K562 (cell line): ENCODE measurements at regions not wholly inside any gene's neighbourhood (a gene's known extent, or its start where the extent isn't known, plus 50 kb on each side); places are given as distances from the start of the nearest gene placed in this dataset.

Experiments used
- ATAC-seq: fragments of 200-7000 bp; cut with Tn5 transposase; 3 replicates; pipeline ENCODE4 v1.9.1; 2020; ENCODE audit warnings: moderate library complexity
- BruUV-seq: library from RNA; stranded (reverse); fragments of 400-500 nt; replicated peaks from 2 replicates; lab custom pipeline; 2021; lab: Mats Ljungman, UMichigan
- CTCF ChIA-PET: fragments of 300-600 bp; formaldehyde crosslinking; extraction: SDS; loops from one replicate; lab custom pipeline; 2021; ENCODE audit warnings: low intra/inter-chr PET ratio; lab: Yijun Ruan, JAX
- POLR2A ChIA-PET: fragments of 300-600, 350-650 bp; sonication (Branson Sonifier 250); formaldehyde crosslinking; extraction: SDS; loops from one replicate; lab custom pipeline; 2021; ENCODE audit warnings: antibody characterized with exemption, inconsistent platforms; lab: Yijun Ruan, JAX
- DNase-seq, 4 experiments: peaks; one replicate each; pipeline versions ENCODE4 v3.0.0 to v3.0.0-alpha.2; 2011 to 2018; ENCODE audit warnings: low spot score in 3 of 4, mixed read lengths in 3 of 4; ENCODE audit errors: extremely low read depth in 1 of 4
- FAIRE-seq: peaks from 2 replicates; lab custom pipeline; 2011; peaks lifted over from hg19 to GRCh38; lab: Jason Lieb, UNC
- H2AFZ ChIP-seq: 2 replicates; pipeline ENCODE4 v1.6.0; 2011; ENCODE audit warnings: low read depth, low read length, control low read depth, inconsistent platforms
- H3K27ac ChIP-seq: fragments of 200-600 bp; 3 replicates; pipeline ENCODE4 v1.8.0; 2011; ENCODE audit warnings: low read depth, mild to moderate bottlenecking, control low read depth, inconsistent platforms, low read length, moderate library complexity, mixed read lengths; ENCODE audit errors: extremely low read depth
- H3K27me3 ChIP-seq, 2 experiments: fragments of 300-600 bp in 1 of 2; 2 replicates in 1 of 2; 3 replicates in 1 of 2; pipeline versions ENCODE4 v1.6.0 to v1.8.0; 2011; ENCODE audit warnings: inconsistent platforms in 2 of 2, low read length in 2 of 2, mild to moderate bottlenecking in 1 of 2, mixed read lengths in 1 of 2, moderate library complexity in 1 of 2; ENCODE audit not compliant: control insufficient read depth in 2 of 2, insufficient read depth in 2 of 2
- H3K36me3 ChIP-seq: fragments of 300-600 bp; 3 replicates; pipeline ENCODE4 v1.8.0; 2011; ENCODE audit warnings: mild to moderate bottlenecking, low read length, inconsistent platforms; ENCODE audit not compliant: control insufficient read depth, insufficient read depth
- H3K4me1 ChIP-seq, 2 experiments: fragments of 200-600 bp in 1 of 2; replicated peaks in 1 of 2; 2 replicates in 1 of 2; 3 replicates in 1 of 2; pipeline versions ENCODE4 v1.5.1 to v1.8.0; 2011; ENCODE audit warnings: inconsistent platforms in 2 of 2, low read length in 2 of 2, mild to moderate bottlenecking in 1 of 2, mixed read lengths in 1 of 2, moderate library complexity in 1 of 2; ENCODE audit not compliant: control insufficient read depth in 2 of 2, insufficient read depth in 2 of 2
- H3K4me2 ChIP-seq: 2 replicates; pipeline ENCODE4 v1.6.1; 2011; ENCODE audit warnings: low read length, control low read depth, inconsistent platforms, mixed read lengths; ENCODE audit not compliant: insufficient read depth
- H3K4me3 ChIP-seq: fragments of 200-600 bp; sonication (generic), shearing (Covaris generic); 2 replicates; pipeline ENCODE4 v1.5.1; 2016; ENCODE audit warnings: control low read depth, inconsistent platforms
- H3K79me2 ChIP-seq: fragments of 200-600 bp; 3 replicates; pipeline ENCODE4 v1.8.0; 2011; ENCODE audit warnings: low read length, inconsistent platforms; ENCODE audit not compliant: control insufficient read depth, insufficient read depth
- H3K9ac ChIP-seq, 2 experiments: 2 replicates each; pipeline versions ENCODE4 v1.6.0 to v1.6.1; 2011; ENCODE audit warnings: low read depth in 2 of 2, low read length in 2 of 2, control low read depth in 1 of 2, inconsistent platforms in 1 of 2, mild to moderate bottlenecking in 1 of 2, mixed read lengths in 1 of 2; ENCODE audit not compliant: insufficient read depth in 1 of 2
- H3K9me1 ChIP-seq: one replicate; pipeline ENCODE4 v1.6.0; 2011; ENCODE audit warnings: inconsistent platforms, mild to moderate bottlenecking, low read length, moderate library complexity; ENCODE audit not compliant: control insufficient read depth, insufficient read depth
- H3K9me3 ChIP-seq: replicated peaks from 2 replicates; pipeline ENCODE4 v1.5.1; 2011; ENCODE audit warnings: low read depth, low read length, inconsistent platforms; ENCODE audit not compliant: control insufficient read depth, insufficient read depth
- H4K20me1 ChIP-seq: replicated peaks from 2 replicates; pipeline ENCODE4 v1.6.1; 2011; ENCODE audit warnings: low read length, inconsistent platforms, mixed read lengths; ENCODE audit not compliant: control insufficient read depth, insufficient read depth
- CREB1 ChIP-seq, 2 experiments: sonication (generic) in 1 of 2; formaldehyde crosslinking in 1 of 2; IDR thresholded peaks; 2 replicates each; pipeline versions ENCODE4 v1.6.1 to v1.8.0; 2012 to 2022; ENCODE audit warnings: inconsistent platforms in 1 of 2, mild to moderate bottlenecking in 1 of 2, missing genetic modification reagents in 1 of 2, moderate library complexity in 1 of 2
- ESRRB ChIP-seq: fragments of 250-450 bp; sonication (Bioruptor Pico); IDR thresholded peaks from 2 replicates; pipeline ENCODE4 v1.5.0; 2020; ENCODE audit warnings: mild to moderate bottlenecking, moderate library complexity, borderline replicate concordance
- JUN ChIP-seq, 2 experiments: sonication (generic) in 1 of 2; formaldehyde crosslinking in 1 of 2; IDR thresholded peaks; 2 replicates each; pipeline versions ENCODE4 v1.6.1 to v1.8.0; 2012 to 2022; ENCODE audit warnings: borderline replicate concordance in 2 of 2, mild to moderate bottlenecking in 2 of 2, improper control_type of control experiment in 1 of 2, low read depth in 1 of 2, low read length in 1 of 2, missing genetic modification reagents in 1 of 2
- PML ChIP-seq: IDR thresholded peaks from 2 replicates; pipeline ENCODE4 v1.6.1; 2012; ENCODE audit warnings: low read length, inconsistent platforms
- PTRF ChIP-seq: fragments of 450-650 bp; IDR thresholded peaks from 2 replicates; pipeline ENCODE4 v1.6.1; 2016; ENCODE audit warnings: mild to moderate bottlenecking, missing genetic modification characterization, missing compliant biosample characterization
- RAD51 ChIP-seq: fragments of 450-650 bp; IDR thresholded peaks from 2 replicates; pipeline ENCODE4 v1.7.1; 2016; ENCODE audit warnings: low read depth, mild to moderate bottlenecking, borderline replicate concordance
- RBM34 ChIP-seq: fragments of 200-400 bp; formaldehyde crosslinking; IDR thresholded peaks from 2 replicates; pipeline ENCODE4 v1.6.1; 2018; ENCODE audit warnings: low read length, borderline replicate concordance; ENCODE audit not compliant: insufficient read depth
- RCOR1 ChIP-seq, 2 experiments: IDR thresholded peaks; 2 replicates each; pipeline ENCODE4 v1.6.1; 2012; ENCODE audit warnings: low read depth in 2 of 2, low read length in 2 of 2, borderline replicate concordance in 1 of 2, improper control_type of control experiment in 1 of 2
- SAFB2 ChIP-seq: fragments of 200-400 bp; formaldehyde crosslinking; IDR thresholded peaks from 2 replicates; pipeline ENCODE4 v1.6.1; 2018; ENCODE audit warnings: borderline replicate concordance, low read length, low read depth, moderate library complexity; ENCODE audit not compliant: severe bottlenecking
- SNIP1 ChIP-seq: fragments of 450-650 bp; IDR thresholded peaks from 2 replicates; pipeline ENCODE4 v1.7.1; 2017; ENCODE audit warnings: low read depth, mild to moderate bottlenecking
- TCFL5 ChIP-seq: fragments of 250-450 bp; sonication (Bioruptor Pico); conservative IDR thresholded peaks from 2 replicates; pipeline ENCODE4 v1.6.1; 2021; ENCODE audit warnings: mild to moderate bottlenecking, moderate library complexity, matching md5 sums
- ZFP30 ChIP-seq: fragments of 250-450 bp; sonication (Bioruptor Pico); IDR thresholded peaks from 2 replicates; pipeline ENCODE4 v1.8.0; 2022; ENCODE audit warnings: moderate library complexity, mild to moderate bottlenecking, inconsistent platforms, borderline replicate concordance
- ZNF57 ChIP-seq: fragments of 450-650 bp; formaldehyde crosslinking; IDR thresholded peaks from 2 replicates; pipeline ENCODE4 v1.4.0; 2020; ENCODE audit warnings: mild to moderate bottlenecking, moderate library complexity
- in situ Hi-C: fragments of 300-500 bp; cut with MboI; formaldehyde crosslinking; loops from 4 replicates; pipeline ENCODE4 v1.15.0; 2018; ENCODE audit warnings: inconsistent platforms, mixed read lengths
- intact Hi-C: fragments of 100-400 bp; cut with micrococcal nuclease; formaldehyde crosslinking; loops from 2 replicates; pipeline ENCODE4 v1.14.2; 2022
- TF ChIP-seq, protein P1 (sequence below): sonication (generic); formaldehyde crosslinking; IDR thresholded peaks from 2 replicates; pipeline ENCODE4 v1.8.0; 2022; ENCODE audit warnings: missing genetic modification reagents, mild to moderate bottlenecking, moderate library complexity, borderline replicate concordance
- TF ChIP-seq, protein P2 (sequence below): fragments of 450-650 bp; IDR thresholded peaks from 2 replicates; pipeline ENCODE4 v1.6.1; 2016; ENCODE audit warnings: missing biosample characterization, missing genetic modification characterization
- TF ChIP-seq, protein P3 (sequence below), 2 experiments: fragments of 450-650 bp in 1 of 2; sonication (generic) in 1 of 2; formaldehyde crosslinking; conservative IDR thresholded peaks; 2 replicates each; pipeline versions ENCODE4 v1.4.0 to v1.8.1; 2020 to 2022; ENCODE audit warnings: mild to moderate bottlenecking in 1 of 2, missing genetic modification reagents in 1 of 2
- TF ChIP-seq, protein P4 (sequence below): fragments of 250-450 bp; sonication (Bioruptor Pico); IDR thresholded peaks from 2 replicates; pipeline ENCODE4 v1.9.0; 2021; ENCODE audit warnings: mild to moderate bottlenecking
- TF ChIP-seq, protein P5 (sequence below): fragments of 200-800 bp; sonication (Bioruptor generic); IDR thresholded peaks from 2 replicates; pipeline ENCODE4 v1.6.1; 2017; ENCODE audit warnings: missing genetic modification characterization, missing compliant biosample characterization

DNA sequence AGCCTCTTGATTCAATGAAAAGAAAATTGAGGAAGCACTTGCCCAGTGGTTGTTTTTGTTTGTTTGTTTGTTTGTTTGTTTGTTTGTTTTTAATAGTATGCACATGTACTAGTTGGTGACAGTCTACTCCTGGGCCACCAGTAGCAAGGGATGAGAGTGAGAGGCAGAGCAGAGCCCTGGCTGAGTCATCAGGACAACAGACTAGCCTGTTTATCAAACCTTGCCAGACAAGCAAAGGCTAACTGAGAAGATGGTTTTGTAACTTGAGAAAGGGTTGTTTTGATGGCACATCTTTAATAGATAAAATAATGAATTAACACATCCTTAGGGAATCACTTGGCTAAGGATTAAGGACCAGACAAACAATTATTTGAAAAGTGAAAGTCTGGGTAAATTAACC is 78.1 kb downstream of the INHBA start:
- FAIRE-seq (no peak), DNase-seq (no peak), ATAC-seq (no peak)
- H3K9me1 ChIP-seq, result no peaks in the 10 kb centered on the region
- H3K9ac ChIP-seq, result no peak overlapping the region
- H3K4me1 ChIP-seq, result no peaks in the 10 kb centered on the region
- H3K79me2 ChIP-seq, result no peaks in the 10 kb centered on the region
- in situ Hi-C loops, result no loop called here
- H4K20me1 ChIP-seq, result no peaks in the 10 kb centered on the region
- no TSS peak for BruUV-seq
- intact Hi-C loops, result no loop called here
- H3K27me3 ChIP-seq, result no peaks in the 10 kb centered on the region
- no peak overlapping the region for H3K27ac ChIP-seq
- H3K36me3 ChIP-seq, result no peaks in the 10 kb centered on the region
- H3K4me2 ChIP-seq, result no peak overlapping the region
- TF ChIP-seq, protein P1, sequence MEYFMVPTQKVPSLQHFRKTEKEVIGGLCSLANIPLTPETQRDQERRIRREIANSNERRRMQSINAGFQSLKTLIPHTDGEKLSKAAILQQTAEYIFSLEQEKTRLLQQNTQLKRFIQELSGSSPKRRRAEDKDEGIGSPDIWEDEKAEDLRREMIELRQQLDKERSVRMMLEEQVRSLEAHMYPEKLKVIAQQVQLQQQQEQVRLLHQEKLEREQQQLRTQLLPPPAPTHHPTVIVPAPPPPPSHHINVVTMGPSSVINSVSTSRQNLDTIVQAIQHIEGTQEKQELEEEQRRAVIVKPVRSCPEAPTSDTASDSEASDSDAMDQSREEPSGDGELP (CRISPR knock-in tag), result no peak
- TF ChIP-seq PML (no peak), RCOR1 (IDR thresholded peaks at IDR 0.05; ENCODE audit: borderline replicate concordance in 1 of 2, low read depth in 2 of 2, low read length in 2 of 2) (no peak), ZNF57 (CRISPR knock-in tag) (no peak), TCFL5 (CRISPR knock-in tag) (no peak), SAFB2 (no peak), RAD51 (no peak), CREB1 (IDR thresholded peaks at IDR 0.05) (no peak), CREB1 (CRISPR knock-in tag; IDR thresholded peaks at IDR 0.05) (no peak), JUN (IDR thresholded peaks at IDR 0.05; ENCODE audit: borderline replicate concordance, low read depth, low read length) (no peak), JUN (CRISPR knock-in tag; IDR thresholded peaks at IDR 0.05; ENCODE audit: borderline replicate concordance) (no peak), ESRRB (CRISPR knock-in tag) (no peak), ZFP30 (CRISPR knock-in tag) (no peak), PTRF (tag) (no peak), SNIP1 (no peak), RBM34 (no peak)
- TF ChIP-seq, protein P2, sequence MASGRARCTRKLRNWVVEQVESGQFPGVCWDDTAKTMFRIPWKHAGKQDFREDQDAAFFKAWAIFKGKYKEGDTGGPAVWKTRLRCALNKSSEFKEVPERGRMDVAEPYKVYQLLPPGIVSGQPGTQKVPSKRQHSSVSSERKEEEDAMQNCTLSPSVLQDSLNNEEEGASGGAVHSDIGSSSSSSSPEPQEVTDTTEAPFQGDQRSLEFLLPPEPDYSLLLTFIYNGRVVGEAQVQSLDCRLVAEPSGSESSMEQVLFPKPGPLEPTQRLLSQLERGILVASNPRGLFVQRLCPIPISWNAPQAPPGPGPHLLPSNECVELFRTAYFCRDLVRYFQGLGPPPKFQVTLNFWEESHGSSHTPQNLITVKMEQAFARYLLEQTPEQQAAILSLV, result no peak
- TF ChIP-seq, protein P3, sequence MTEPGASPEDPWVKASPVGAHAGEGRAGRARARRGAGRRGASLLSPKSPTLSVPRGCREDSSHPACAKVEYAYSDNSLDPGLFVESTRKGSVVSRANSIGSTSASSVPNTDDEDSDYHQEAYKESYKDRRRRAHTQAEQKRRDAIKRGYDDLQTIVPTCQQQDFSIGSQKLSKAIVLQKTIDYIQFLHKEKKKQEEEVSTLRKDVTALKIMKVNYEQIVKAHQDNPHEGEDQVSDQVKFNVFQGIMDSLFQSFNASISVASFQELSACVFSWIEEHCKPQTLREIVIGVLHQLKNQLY (CRISPR knock-in tag; conservative IDR thresholded peaks at IDR 0.05), result no peak
- TF ChIP-seq, protein P4, sequence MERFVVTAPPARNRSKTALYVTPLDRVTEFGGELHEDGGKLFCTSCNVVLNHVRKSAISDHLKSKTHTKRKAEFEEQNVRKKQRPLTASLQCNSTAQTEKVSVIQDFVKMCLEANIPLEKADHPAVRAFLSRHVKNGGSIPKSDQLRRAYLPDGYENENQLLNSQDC (CRISPR knock-in tag), result no peak
- TF ChIP-seq, protein P5, sequence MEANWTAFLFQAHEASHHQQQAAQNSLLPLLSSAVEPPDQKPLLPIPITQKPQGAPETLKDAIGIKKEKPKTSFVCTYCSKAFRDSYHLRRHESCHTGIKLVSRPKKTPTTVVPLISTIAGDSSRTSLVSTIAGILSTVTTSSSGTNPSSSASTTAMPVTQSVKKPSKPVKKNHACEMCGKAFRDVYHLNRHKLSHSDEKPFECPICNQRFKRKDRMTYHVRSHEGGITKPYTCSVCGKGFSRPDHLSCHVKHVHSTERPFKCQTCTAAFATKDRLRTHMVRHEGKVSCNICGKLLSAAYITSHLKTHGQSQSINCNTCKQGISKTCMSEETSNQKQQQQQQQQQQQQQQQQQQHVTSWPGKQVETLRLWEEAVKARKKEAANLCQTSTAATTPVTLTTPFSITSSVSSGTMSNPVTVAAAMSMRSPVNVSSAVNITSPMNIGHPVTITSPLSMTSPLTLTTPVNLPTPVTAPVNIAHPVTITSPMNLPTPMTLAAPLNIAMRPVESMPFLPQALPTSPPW, result no peak
- no peak overlapping the region for H2AFZ ChIP-seq
- CTCF ChIA-PET, result no interaction called here
- POLR2A ChIA-PET, result no interaction called here
- H3K9me3 ChIP-seq, result no peaks in the 10 kb centered on the region; the same call in 1 of the 2 replicates
- no peak overlapping the region for H3K4me3 ChIP-seq
